Thoracic aorta (tissue), 2 donors: ENCODE measurements at regions not wholly inside any gene's neighbourhood (a gene's known extent, or its start where the extent isn't known, plus 50 kb on each side); places are given as distances from the start of the nearest gene placed in this dataset.

Experiments used
- ATAC-seq: fragments of 150-250 bp; one replicate; pipeline ENCODE4 v1.8.0; 2017; ENCODE audit warnings: low read depth; ENCODE audit not compliant: insufficient number of reproducible peaks, low FRiP score
- DNase-seq: peaks from one replicate; pipeline ENCODE4 v3.0.0-alpha.2; 2020; ENCODE audit warnings: low spot score
- H3K27ac ChIP-seq, 2 donors: fragments of 200-600 bp; sonication (generic); 1 replicate in 1 of 2; 2 replicates in 1 of 2; pipeline ENCODE4 v1.5.1; 2016; ENCODE audit warnings: mild to moderate bottlenecking in 2 of 2, moderate library complexity in 2 of 2
- H3K27me3 ChIP-seq: fragments of 200-600 bp; sonication (generic); replicated peaks from 2 replicates; pipeline ENCODE4 v1.6.0; 2016; ENCODE audit warnings: mild to moderate bottlenecking; ENCODE audit not compliant: insufficient read depth
- H3K36me3 ChIP-seq: fragments of 200-600 bp; sonication (generic); one replicate; pipeline ENCODE4 v1.5.1; 2016
- H3K4me1 ChIP-seq, 2 donors: fragments of 200-600 bp; sonication (generic); 1 replicate in 1 of 2; 2 replicates in 1 of 2; pipeline versions ENCODE4 v1.5.1 to v1.6.0; 2016; ENCODE audit warnings: low read depth in 2 of 2, mild to moderate bottlenecking in 1 of 2; ENCODE audit not compliant: control insufficient read depth in 1 of 2
- H3K4me3 ChIP-seq: fragments of 200-600 bp; sonication (generic); 2 replicates; pipeline ENCODE4 v1.5.1; 2016; ENCODE audit warnings: mild to moderate bottlenecking
- H3K9me3 ChIP-seq: fragments of 200-600 bp; sonication (generic); 2 replicates; pipeline ENCODE4 v1.5.1; 2016
- CTCF ChIP-seq: fragments of 200-600 bp; sonication (generic); IDR thresholded peaks from one replicate; pipeline ENCODE4 v1.5.1; 2019; ENCODE audit warnings: antibody characterized with exemption

GRCh38 chr5:99061299-99061698 is 132.5 kb upstream of the CHD1 start:
- no peak for TF ChIP-seq CTCF
- Histone ChIP-seq H3K27ac (no peak overlapping the region), H3K9me3 (no peaks in the 10 kb centered on the region)

GRCh38 chr5:99060306-99061261 is 131.8 kb upstream of the CHD1 start:
- TF ChIP-seq CTCF, result peak; percentile 82
- Histone ChIP-seq H3K36me3 (no peaks in the 10 kb centered on the region), H3K27ac (no peak overlapping the region), H3K4me3 (peak overlapping the region; percentile 28), H3K27me3 (no peaks in the 10 kb centered on the region), H3K9me3 (no peaks in the 10 kb centered on the region), H3K4me1 (peaks cover 0 to 4% of the 10 kb centered on the region in 2 donors)
- ATAC-seq (no peak), DNase-seq (peak; percentile 33)

More at GRCh38 chr5:99061299-99061698, 132.5 kb upstream of the CHD1 start:
- Histone ChIP-seq H3K27me3 (no peaks in the 10 kb centered on the region), H3K36me3 (no peaks in the 10 kb centered on the region), H3K4me3 (no peak overlapping the region), H3K4me1 (peaks cover 0 to 4% of the 10 kb centered on the region in 2 donors)
- ATAC-seq (no peak), DNase-seq (no peak)

- ATAC-seq (no peak), DNase-seq (no peak)
- Histone ChIP-seq H3K27ac (no peak overlapping the region), H3K27me3 (no peaks in the 10 kb centered on the region), H3K36me3 (no peaks in the 10 kb centered on the region), H3K4me1 (peaks cover 0 to 4% of the 10 kb centered on the region in 2 donors), H3K4me3 (no peak overlapping the region), H3K9me3 (no peaks in the 10 kb centered on the region)
- TF ChIP-seq CTCF, result no peak
Measured at GRCh38 chr5:99059685-99060084, 130.9 kb upstream of the CHD1 start.

- H3K9me3 ChIP-seq, result no peaks in the 10 kb centered on the region
- TF ChIP-seq CTCF, result no peak
- H3K4me3 ChIP-seq, result no peak overlapping the region
- no peaks in the 10 kb centered on the region for H3K27me3 ChIP-seq
- H3K36me3 ChIP-seq, result no peaks in the 10 kb centered on the region
- H3K27ac ChIP-seq, result no peak overlapping the region
- H3K4me1 ChIP-seq, result peaks cover 0 to 4% of the 10 kb centered on the region in 2 donors
- ATAC-seq, result no peak
- DNase-seq, result no peak
Measured at GRCh38 chr5:99058466-99058865, 129.7 kb upstream of the CHD1 start.

- H3K4me3 ChIP-seq, result no peak overlapping the region
- no peak for ATAC-seq
- H3K27ac ChIP-seq, result no peak overlapping the region
- DNase-seq, result no peak
- H3K9me3 ChIP-seq, result no peaks in the 10 kb centered on the region
- no peaks in the 10 kb centered on the region for H3K36me3 ChIP-seq
- no peak for TF ChIP-seq CTCF
- H3K27me3 ChIP-seq, result no peaks in the 10 kb centered on the region
- H3K4me1 ChIP-seq, result no peaks in the 10 kb centered on the region
Measured at GRCh38 chr5:99054972-99055371, 126.2 kb upstream of the CHD1 start.
